Non-pigmented ciliary epithelial cell (primary cell): ENCODE measurements at regions not wholly inside any gene's neighbourhood (a gene's known extent, or its start where the extent isn't known, plus 50 kb on each side); places are given as distances from the start of the nearest gene placed in this dataset.
A peak's percentile ranks its signal among the peaks of the same experiment; 100 is the strongest.
"Not testable (repeated sequence)": the region's sequence is repeated elsewhere in the genome, so short reads cannot be mapped to it uniquely, and the experiment has no call there.

Source experiments
- DNase-seq: peaks from one replicate; pipeline ENCODE4 v3.0.0-alpha.2; 2010; ENCODE audit warnings: low read depth

DNA sequence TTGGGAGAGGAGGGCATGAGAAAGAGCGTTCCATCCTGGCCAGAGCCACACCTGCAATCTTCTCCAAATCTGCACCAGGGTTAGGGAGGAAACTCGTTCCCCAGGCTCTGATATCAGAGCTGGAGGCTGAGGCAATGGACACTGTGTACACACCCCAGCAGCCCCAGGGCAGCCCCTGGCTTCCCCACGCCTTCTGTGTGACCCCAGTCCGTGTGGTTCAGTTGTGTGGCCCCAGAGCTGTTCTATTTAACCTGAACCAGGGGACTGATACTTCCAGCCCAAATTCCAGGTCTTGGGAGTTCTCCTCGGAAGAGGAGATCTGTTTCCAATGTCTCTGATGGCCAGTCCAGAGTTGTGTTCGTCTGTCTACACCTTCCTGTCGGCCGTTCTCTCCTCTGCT lies 242.6 kb upstream of the EXOC2 start:
- no peak for DNase-seq

DNA sequence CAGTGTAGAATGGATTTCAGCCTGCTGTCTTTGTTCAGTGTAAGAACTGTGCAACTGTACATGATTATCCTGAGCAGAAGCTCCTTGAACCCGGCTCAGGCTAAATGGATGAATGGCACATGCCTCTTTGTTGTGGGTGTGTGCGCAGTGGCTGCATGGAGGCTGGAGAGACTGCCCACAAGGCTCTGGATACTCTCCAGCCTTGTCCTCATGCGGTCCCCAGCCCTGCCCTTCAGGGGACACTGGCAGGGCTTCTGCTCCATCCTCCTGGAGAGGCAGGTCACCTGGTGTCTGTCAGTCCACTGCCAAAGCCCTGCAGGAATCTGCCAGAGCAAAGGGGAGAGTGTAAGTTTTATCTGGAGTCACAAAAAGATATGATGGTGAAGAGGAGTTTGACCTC lies 241.7 kb upstream of the EXOC2 start:
- DNase-seq, result no peak

DNA sequence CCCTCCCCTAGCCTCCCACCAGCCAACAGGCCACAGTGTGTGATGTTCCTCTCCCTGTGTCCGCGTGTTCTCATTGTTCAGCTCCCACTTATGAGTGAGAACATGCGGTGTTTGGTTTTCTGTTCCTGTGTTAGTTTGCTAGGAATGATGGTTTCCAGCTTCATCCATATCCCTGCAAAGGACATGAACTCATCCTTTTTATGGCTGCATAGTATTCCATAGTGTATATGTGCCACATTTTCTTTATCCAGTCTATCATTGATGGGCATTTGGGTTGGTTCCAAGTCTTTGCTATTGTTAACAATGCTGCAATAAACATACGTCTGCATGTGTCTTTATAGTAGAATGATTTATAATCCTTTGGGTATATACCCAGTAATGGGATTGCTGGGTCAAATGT lies 239.0 kb upstream of the EXOC2 start:
- DNase-seq, result not testable (repeated sequence)

DNA sequence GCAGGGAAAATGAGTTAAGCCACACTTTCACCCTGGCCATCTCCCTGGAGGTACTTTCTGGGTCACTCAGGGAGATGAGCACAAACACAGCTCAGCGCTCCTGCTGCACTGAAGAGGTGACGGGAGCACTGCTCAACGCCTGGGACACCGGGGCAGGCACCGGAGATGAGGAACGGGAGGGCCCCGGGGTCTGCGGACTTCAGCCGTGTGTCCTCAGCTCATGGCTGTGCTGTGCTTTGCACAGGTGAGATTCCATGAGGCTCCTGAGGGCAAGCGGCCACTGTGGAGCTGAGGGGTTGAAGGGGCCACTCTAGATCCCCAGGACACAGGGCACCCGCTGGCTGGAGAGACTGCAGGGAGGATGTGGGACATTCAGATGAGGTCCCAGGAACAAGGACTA lies 234.2 kb upstream of the EXOC2 start:
- no peak for DNase-seq

DNA sequence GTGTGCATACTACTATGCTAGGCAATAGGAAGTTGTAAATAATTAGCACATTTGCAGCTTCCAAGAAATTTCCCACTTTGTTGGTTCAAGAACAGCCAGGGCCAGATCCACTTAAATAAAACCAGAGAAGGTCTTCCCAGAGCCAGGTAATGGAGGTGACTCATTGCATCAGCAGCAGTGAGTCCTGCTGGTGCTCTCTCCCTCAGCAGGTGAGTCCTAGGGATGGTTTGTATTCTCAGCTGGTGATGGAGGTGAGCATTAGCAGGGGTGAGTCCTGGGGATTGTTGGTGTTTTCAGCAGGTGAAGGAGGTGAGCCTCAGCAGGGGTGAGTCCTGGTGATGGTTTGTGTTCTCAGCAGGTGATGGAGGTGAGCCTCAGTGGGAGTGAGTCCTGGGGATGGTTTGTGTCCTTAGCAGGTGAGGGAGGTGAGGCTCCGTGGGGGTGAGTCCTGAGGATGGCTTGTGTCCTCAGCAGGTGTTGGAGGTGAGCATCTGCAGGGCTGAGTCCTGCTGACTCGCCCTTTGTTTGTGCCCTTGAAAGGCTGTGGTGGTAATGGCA lies 232.8 kb upstream of the EXOC2 start:
- no peak for DNase-seq

DNA sequence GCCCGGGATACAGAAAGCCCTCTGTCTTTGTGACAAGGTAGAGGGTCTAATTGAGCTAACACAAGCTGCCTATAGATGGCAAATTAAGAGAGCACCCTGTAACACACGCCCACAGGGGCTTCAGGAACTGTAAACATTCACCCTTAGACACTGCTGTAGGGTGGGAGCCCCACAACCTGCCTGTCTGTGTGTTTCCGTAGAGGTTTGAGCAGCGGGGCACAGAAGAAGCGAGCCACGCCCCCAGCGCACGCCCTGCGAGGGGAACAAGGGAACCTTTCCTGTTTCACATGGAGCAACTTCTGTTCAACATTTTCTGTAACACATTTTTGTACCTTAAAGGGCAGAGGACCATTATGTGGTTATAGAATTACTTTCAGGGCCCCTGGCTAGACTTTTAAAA lies 231.7 kb upstream of the EXOC2 start:
- no peak for DNase-seq

DNA sequence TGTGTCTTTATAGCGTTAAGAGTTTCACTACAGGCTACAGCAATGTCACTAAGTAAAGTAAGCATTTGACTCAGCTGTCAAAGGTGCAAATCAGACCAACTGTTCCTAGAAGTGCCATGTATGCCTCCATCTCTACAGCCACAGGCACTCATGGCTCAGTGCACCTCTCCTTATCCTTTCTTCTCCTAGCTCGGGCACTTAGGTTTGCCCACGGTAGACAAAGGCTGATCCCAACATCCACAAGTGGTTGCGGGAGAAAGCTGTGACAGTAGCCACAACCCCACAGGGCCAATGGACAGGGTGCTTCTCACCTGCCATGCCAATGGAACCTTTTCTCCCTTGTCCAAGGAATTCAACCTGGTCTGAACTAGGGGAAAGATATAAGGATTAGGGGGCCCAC lies 228.5 kb upstream of the EXOC2 start:
- DNase-seq, result no peak

DNA sequence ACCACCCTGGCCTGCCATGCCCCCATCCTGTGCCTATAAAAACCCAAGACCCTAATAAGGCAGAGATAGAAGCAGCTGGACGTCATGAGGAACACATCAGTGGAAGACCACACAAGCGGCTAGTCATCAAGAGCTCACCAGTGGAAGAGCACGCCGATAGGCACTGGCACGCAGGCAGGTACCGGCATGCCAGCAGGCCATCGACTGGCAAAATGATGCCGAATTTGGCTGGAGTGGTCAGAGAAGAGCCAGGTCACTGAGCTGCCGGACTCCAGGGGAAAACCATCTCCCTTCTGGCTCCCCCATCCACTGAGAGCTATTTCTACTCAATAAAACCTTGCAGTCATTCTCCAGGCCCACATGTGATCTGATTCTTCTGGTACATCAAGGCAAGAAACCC lies 227.6 kb upstream of the EXOC2 start:
- no peak for DNase-seq

DNA sequence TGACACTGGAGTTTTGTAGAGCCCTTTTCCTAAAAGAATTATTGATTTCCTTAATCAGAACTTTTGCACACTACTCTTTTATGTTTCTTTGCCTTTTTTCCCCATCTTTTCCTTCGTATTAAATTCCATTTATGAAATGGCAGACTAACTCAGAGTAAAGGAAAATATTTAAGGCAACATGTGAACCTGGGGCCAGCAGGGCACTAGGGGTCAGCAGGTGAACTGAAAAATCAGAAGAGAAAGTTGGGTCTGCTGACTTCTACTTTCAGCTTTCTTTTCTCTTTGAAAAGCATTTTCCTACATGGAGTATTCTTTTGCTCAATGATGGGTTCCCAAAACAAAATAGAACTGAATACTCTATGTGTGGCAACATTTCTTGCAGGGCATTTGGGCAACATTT lies 226.6 kb upstream of the EXOC2 start:
- no peak for DNase-seq

DNA sequence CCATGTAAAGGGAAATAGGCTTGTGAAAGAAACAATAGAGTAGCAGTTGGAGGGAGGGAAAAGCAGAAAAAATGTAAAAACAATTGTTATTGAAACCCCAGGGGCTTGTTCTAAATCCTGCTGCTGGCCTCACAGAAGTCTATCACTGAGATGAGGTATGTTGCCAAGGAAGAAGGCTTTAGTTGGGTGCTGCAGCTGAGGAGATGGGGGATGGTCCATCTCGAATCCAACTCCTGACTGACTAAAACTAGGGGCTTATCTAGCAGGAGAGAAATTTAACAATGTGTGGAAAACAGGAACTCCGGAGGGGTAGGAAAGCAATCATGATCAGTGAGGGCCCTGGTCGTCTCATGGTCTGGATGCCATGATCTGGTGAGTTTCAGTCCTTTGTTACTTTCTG lies 225.0 kb upstream of the EXOC2 start:
- DNase-seq, result no peak

DNA sequence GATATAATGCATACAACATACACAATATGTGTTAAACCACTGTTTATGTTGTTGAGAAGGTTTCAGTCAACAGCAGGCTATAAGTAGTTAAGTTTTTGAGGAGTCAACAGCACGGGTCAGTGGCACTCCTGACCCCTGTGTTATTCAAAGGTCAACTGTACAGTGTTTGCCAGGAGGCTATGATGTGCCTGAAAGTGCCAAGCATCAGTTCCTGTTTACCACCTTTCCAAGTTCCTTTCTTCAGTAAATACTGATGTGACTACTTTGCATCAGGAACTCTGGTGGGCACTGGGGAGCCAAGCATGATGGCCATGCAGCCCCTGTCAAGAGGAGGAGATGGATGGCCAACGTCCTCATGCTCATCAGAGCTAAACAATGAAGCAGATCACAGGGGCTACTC lies 224.4 kb upstream of the EXOC2 start:
- DNase-seq, result no peak

DNA sequence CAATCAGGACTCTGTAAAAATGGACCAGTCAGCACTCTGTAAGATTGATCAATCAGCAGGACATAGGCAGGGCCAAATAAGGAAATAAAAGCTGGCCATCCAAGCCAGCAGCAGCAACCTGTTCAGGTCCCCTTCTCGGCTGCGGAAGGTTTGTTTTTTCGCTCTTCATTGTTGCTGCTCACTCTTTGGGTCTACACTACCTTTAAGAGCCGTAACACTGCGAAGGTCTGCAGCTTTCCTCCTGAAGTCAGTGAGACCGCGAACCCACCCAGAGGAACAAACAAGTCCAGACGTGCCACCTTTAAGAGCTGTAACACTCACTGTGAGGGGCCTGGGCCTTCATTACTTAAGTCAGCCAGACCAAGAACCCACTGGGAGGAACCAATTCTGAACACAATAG lies 223.2 kb upstream of the EXOC2 start:
- no peak for DNase-seq

DNA sequence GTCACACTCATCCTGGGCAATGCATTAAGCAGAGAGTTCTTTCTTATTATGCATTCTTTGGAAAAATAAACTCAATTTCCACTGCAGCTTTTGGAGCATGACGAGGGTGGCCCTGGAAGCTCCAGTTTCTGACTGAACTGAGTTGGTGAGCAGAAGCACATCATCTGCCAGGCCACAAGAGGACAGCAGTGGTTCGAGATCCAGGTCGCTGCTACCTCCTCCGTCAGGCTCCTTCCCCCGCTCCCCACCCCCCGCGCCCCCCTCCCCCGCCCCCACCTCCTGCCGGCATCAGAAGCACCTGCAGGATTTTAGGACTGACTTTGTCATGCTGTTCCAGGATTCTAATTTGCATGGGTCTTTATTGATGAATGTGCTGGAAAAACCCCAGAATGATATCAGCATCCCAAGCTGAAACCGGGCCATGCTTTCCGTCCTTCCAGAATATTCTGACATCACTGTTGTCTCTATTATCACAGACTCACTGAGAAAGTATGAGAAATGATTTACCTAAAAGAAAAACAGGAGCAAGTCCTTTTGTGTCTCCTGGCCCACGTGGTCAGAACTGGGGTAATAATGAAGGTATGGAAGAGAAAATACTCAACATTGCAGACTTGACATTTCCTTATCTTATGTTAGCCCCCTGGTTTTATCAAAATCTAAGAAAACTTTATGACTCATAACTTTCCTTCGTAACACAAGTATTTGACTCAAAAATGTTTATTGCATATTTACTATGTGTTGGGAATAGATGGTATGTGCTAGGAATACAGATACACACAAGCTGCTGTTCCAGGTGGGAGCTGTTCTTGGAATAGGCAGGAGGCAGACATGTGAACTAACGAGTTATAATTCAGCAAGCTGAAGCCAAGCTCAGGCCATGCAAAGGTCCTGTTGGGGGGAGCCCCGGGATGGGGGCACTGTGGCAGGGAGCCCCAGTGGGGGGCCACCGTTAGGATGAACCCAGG lies 220.2 kb upstream of the EXOC2 start:
- peak; percentile 17 for DNase-seq

DNA sequence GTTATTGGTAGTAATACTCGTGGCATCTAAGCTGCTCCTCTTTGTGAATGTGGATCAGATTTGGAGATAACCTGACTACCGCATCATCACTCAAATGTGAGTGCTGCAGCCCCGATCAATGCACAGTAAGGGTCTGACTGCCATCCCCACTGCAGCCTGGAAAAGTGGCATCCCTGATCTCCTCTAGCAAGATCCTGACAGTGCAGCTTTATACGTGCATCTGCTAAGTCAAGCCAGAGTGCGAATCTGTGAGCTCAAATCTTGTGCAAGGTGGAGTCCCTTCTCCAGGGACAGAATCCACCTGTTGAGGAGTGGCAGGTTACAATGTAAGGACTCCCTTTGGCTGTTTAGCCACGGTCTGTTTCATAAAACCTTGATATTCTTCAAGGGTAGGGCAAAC lies 215.0 kb upstream of the EXOC2 start:
- DNase-seq, result no peak

DNA sequence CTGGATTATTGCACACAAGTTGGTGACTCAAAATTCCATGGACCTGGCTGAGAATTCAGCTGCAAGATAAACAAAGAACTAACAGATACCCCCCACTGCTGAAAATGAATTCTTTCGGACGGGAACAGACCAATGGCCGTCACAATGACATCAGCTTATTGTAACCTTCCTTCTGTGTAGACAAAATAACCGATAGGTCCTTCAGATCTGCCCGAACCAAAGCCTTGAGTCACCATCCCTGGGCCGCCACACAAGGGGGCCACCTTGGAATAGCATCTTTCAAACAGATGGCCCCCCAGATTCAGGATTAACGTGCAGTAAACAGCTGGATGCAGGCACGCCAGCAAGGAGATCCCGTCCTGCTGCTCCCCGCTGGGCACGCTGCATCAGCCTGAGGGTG lies 214.0 kb upstream of the EXOC2 start:
- peak; percentile 70 for DNase-seq

DNA sequence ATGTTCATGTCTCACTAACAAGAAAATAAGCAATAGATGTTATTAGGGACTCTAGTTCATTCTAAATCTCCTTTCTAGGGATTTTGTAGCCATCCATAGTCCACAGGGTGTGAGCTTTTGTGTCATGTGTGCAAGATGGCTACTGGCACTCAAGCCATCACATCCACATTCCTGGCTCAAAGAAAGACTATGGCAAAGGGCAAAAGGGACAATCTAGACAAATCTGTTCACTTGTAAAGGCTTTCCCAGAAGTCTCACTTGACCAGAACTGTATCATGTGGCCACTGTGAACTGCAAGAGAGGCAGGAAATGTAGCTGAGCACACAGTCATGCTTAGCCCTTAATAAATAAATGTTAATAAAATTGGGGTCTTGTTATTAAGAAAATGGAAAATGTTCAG lies 212.6 kb upstream of the EXOC2 start:
- no peak for DNase-seq

DNA sequence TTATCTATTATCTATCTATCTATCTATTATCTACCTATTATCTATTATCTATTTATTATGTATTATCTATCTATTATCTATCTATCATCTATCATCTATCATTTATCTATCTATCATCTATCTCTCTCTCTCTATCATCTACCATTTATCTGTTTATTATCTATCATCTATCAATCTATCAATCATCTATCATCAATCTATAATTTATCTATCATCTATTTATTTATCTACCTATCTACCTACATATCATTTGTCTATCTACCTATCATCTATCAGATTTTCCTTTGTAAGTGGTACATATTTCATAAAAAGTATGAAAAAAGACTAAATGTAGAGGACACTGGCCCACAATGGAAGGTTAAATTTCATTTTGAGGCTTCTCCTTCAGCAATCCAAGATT lies 212.1 kb upstream of the EXOC2 start:
- no peak for DNase-seq

DNA sequence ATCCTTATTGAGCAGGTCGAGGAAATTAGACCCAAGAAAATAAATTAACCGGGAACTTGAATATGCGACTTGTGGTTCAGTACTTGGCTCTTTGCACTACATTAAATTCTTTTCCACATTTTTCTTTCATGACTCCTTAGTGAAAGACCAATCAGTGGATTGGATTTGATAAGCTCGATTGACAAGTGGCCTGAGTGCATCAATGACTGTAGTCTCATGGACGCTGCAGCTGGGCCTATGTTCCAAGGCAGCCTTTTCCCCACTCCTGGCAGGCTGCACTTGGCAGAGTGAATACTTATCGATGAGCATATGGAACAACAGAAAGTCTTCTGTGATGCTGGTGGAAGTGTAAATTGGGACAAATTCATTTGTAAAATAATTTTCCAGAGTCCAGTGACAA lies 210.8 kb upstream of the EXOC2 start:
- DNase-seq, result peak; percentile 38

DNA sequence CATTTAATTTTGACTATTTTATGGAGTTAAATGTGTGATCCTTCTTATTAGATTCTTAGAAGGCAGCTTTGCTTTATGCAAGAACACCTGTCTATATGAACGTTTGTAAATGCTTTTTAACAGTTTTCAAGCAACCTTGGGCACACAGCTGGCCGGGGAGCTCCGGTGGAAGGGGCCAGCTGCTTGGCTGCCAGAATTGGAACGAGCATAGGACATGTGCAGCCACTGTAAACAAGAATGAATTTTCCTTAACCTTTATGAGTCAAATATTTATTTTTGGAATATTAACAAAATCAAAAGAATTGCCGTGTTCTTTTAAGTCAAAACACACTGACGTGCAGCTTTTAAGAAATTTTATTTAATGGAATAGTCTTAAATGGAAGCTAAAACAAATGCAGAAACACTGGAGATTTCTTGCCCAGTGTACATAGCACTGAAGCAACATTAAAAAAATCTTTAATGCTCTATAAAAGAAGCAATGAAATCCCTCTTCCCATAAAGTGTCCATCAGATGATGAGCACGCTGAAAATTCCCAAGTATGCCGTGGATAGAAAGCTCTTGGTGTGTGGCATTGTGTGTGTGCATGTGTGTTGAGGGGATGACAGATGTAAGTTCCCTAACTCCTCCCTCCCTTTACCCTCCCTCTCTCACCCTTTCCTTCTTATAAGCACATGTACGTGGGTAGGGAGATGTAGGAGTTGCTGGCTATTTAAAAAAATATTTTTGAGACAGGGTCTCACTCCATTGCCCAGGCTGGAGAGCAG lies 208.9 kb upstream of the EXOC2 start:
- no peak for DNase-seq

DNA sequence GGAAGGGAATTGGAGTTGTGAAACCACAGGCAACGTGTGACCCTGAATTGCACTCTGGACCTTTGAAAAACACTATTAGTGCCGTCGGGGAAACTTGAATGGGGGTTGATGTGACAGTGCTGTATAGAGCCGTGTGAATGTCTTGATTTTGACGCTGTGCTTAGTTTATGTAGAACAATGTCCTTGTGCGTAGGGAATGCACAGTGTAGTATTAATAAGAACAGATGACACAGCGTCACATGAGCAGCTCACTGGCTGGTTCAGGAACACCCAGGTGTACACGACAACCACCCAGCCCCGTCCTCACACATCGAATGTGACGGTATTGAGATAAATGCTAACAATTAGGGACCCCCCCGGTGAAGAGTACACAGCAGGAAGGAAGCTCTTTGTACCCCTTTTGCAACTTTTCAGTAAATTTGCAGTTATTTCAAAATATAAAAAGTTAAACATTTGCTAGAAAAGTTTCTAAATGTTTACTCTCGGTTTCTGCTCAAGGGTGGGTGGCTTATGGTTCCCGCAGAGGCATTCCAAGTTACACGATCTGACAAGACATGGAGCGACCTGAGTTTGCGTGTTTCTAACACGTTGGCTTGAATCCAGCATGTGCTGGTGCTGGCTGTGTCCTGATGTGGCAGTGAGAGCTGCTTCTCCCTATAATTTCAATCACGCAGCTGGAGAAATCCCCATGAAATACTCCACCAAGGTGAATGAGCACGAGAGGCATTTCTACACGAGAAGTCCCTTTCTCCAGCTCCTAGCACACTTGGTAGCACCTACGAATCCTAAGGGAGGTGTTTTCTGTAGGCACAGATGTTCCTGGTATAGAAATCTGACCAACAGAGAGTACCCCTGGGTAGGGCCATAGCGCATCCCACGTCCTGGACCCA lies 208.0 kb upstream of the EXOC2 start:
- DNase-seq, result no peak

DNA sequence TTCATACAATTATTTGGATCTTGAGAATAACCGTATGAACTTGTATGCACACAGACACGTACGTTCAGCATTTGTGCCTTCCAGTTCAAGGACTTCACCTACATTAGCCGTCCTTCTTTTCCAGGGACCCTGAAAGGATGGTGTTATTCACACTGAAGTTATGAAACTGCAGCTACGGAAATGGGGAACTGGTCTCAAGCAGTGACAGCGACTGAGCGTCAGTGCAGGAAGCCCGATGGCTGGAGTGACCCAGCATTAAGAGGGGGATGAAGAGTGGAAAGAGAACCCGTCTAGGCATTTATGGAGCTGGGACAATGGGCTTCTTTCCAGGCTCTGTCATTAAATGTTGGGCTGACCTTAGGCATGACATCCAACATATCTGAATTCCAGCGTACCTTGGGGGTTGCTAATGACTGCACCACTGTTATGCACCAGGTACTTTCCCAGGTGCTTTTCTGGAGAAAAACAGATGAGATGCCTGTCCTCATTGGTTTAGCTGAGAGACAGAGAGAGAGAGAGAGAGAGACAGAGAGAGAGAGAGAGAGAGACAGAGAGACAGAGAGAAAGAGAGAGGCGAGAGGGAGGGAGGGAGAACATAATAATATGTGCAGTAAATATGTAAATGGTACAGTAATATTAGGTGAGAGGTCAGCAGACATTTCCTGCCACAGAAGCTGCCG lies 204.7 kb upstream of the EXOC2 start:
- DNase-seq, result no peak

DNA sequence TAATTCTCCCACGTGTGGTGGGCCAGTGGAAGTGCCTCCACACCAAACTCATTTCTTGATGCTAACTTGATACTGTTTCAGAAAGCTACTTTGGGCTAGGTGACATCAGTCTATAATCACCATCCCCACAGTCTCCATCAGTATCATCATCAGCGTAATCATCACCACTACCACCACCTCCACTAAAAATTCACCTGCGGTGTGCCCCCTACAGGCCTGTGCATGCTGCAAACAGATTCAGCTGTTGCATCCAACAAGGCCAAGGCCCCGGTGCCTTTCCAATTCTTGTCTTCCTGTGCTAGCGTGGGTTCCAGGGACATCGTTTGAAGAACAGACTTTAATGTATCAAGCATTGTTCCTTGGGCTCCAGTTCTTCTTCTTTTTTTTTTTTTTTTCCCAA lies 201.3 kb upstream of the EXOC2 start:
- no peak for DNase-seq
